ENCODE measurements at regions not wholly inside any gene's neighbourhood (a gene's known extent, or its start where the extent isn't known, plus 50 kb on each side); places are given as distances from the start of the nearest gene placed in this dataset.

DNA sequence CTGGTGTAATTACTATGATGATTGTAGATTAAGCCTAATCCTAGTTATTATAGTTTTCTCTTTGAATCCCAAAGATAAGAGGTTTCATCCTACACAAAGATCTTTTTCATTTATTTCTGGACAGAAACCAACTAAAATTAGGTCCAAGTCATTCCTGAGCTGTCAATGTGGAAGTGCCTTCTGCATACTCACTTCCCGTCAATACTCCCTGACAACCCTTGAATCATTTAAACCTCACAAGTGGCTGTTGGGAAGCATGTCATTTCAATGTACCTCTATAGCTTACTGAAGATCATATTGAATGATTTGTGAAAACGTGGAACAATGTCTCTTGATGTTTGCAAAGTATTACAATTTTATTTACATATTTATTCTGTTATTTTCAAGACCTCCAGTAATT, 274.1 kb downstream of the HACE1 start:
- WGBS: 78% methylated on average over 2 of the region's 2 CpGs
- TF ChIP-seq EP300 (IDR thresholded peaks at IDR 0.05) (no peak), POLR2AphosphoS5 (IDR thresholded peaks at IDR 0.05) (no peak), POLR2A (IDR thresholded peaks at IDR 0.05; ENCODE audit: low read depth) (no peak)
- TF ChIP-seq, protein P1, sequence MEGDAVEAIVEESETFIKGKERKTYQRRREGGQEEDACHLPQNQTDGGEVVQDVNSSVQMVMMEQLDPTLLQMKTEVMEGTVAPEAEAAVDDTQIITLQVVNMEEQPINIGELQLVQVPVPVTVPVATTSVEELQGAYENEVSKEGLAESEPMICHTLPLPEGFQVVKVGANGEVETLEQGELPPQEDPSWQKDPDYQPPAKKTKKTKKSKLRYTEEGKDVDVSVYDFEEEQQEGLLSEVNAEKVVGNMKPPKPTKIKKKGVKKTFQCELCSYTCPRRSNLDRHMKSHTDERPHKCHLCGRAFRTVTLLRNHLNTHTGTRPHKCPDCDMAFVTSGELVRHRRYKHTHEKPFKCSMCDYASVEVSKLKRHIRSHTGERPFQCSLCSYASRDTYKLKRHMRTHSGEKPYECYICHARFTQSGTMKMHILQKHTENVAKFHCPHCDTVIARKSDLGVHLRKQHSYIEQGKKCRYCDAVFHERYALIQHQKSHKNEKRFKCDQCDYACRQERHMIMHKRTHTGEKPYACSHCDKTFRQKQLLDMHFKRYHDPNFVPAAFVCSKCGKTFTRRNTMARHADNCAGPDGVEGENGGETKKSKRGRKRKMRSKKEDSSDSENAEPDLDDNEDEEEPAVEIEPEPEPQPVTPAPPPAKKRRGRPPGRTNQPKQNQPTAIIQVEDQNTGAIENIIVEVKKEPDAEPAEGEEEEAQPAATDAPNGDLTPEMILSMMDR (IDR thresholded peaks at IDR 0.05): no peak
- no peak overlapping the region for H3K27ac ChIP-seq (replicated peaks in 1 of 4)

DNA sequence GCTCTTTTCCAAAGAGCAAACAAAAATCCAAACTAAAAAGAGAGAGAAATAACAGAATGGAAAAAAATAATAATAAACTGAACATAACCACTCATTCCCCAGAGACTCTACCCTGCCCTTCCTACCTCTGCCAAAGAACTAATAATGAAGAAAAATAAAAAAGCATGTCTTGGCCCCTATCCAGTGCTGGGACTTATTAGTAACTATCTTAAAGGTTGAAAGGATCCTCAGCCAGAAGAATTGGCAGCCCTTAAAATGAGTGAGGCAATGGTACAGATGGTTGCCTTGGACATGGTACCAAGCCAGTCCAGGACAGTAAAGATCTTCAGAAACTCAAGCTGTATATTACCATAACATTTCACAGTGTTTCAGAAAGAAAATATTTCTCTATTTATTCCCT, 279.3 kb downstream of the HACE1 start:
- no peaks in the 10 kb centered on the region for H3K4me1 ChIP-seq
- intact Hi-C loops (cut with DNase I): no loop called here

More for the DNA sequence above, 274.1 kb downstream of the HACE1 start:
- DNase-seq (ENCODE audit: extremely low spot score): no peak
- Histone ChIP-seq H3K9me3 (peaks cover 0 to 3% (median 0%) of the 10 kb centered on the region in 4 donors), H3K36me3 (no peaks in the 10 kb centered on the region), H3K4me3 (no peak overlapping the region), H3K27me3 (no peaks in the 10 kb centered on the region), H3K4me1 (no peaks in the 10 kb centered on the region)
- intact Hi-C loops (cut with DNase I): no loop called here

DNA sequence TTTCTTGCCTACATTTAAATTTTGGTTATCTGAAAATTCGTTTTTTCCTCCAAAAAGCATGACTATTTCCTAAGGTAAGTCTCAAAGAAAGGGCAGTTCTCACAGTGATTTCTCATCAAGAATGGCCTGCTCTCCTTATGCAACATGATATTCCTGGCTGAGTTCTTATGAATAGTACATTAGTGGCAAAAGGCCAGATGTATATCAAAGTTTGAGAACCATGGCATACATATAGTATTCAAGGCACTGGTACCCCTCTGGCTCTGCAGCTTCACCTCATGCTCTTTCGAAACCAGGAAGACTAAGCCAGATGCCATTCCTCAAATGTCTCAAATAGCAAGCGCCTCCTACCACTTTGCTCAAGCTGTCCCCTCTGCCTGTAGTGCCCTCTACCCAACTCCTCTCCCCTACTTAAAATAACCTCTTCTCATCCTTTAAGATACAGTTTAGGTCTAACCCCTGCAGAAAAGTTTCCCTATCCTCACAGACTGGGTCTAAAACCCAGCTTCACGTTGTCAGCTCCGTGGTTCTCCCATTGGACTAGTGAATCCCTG, 280.3 kb downstream of the HACE1 start:
- TF ChIP-seq, protein P1 (IDR thresholded peaks at IDR 0.05): no peak
- TF ChIP-seq POLR2A (IDR thresholded peaks at IDR 0.05; ENCODE audit: low read depth) (no peak), POLR2AphosphoS5 (IDR thresholded peaks at IDR 0.05) (no peak), EP300 (IDR thresholded peaks at IDR 0.05) (no peak)
- H3K4me3 ChIP-seq: no peak overlapping the region
- H3K27ac ChIP-seq (replicated peaks in 1 of 4): no peak overlapping the region
- peaks cover 0 to 3% (median 0%) of the 10 kb centered on the region in 4 donors for H3K9me3 ChIP-seq
- no peak for DNase-seq (ENCODE audit: extremely low spot score)
- intact Hi-C loops (cut with DNase I): no loop called here
- no peaks in the 10 kb centered on the region for H3K36me3 ChIP-seq
- H3K27me3 ChIP-seq: no peaks in the 10 kb centered on the region
- WGBS: 88% methylated on average over 5 of the region's 5 CpGs
- H3K4me1 ChIP-seq: no peaks in the 10 kb centered on the region

More for the DNA sequence above, 279.3 kb downstream of the HACE1 start:
- no peak overlapping the region for H3K4me3 ChIP-seq
- peaks cover 0 to 3% (median 0%) of the 10 kb centered on the region in 4 donors for H3K9me3 ChIP-seq
- no peak overlapping the region for H3K27ac ChIP-seq (replicated peaks in 1 of 4)
- no peaks in the 10 kb centered on the region for H3K27me3 ChIP-seq
- TF ChIP-seq POLR2A (IDR thresholded peaks at IDR 0.05; ENCODE audit: low read depth): no peak
- TF ChIP-seq, protein P1 (IDR thresholded peaks at IDR 0.05): no peak
- TF ChIP-seq EP300 (IDR thresholded peaks at IDR 0.05): no peak
- TF ChIP-seq POLR2AphosphoS5 (IDR thresholded peaks at IDR 0.05): no peak
- H3K36me3 ChIP-seq: no peaks in the 10 kb centered on the region
- DNase-seq (ENCODE audit: extremely low spot score): no peak

DNA sequence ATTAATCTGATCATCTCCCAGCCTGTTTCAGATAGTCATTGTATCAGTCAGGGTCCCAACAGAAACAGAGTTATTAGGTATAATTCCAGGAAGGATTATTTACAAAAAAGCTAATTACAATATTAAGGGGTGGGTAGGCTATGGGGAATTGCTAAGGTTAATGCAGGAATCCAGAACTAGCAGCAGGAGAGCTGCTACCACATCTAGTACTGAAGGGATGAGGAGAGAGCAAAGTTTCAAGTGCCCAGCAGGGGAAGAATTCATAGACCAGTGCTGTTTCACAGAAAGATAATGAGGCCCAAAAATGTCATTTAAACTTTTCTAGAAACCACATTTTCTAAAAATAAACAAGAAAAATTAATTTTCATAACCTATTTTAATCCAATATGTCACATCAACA, 284.2 kb downstream of the HACE1 start:
- no peak for DNase-seq (ENCODE audit: extremely low spot score)
- Histone ChIP-seq H3K36me3 (no peaks in the 10 kb centered on the region), H3K27ac (replicated peaks in 1 of 4) (no peak overlapping the region), H3K4me1 (no peaks in the 10 kb centered on the region), H3K27me3 (no peaks in the 10 kb centered on the region), H3K9me3 (no peaks in the 10 kb centered on the region), H3K4me3 (no peak overlapping the region)
- TF ChIP-seq, protein P1 (IDR thresholded peaks at IDR 0.05): no peak
- TF ChIP-seq POLR2A (IDR thresholded peaks at IDR 0.05; ENCODE audit: low read depth) (no peak), POLR2AphosphoS5 (IDR thresholded peaks at IDR 0.05) (no peak), EP300 (IDR thresholded peaks at IDR 0.05) (no peak)
- intact Hi-C loops (cut with DNase I): no loop called here

GRCh38 chr6:104574135-104574750, 285.5 kb downstream of the HACE1 start:
- no peaks in the 10 kb centered on the region for H3K4me1 ChIP-seq
- intact Hi-C loops (cut with DNase I): no loop called here
- H3K9me3 ChIP-seq: no peaks in the 10 kb centered on the region
- 100% methylated on average over 1 of the region's 1 CpG for WGBS
- TF ChIP-seq POLR2A (IDR thresholded peaks at IDR 0.05; ENCODE audit: low read depth): no peak
- TF ChIP-seq EP300 (IDR thresholded peaks at IDR 0.05): no peak
- TF ChIP-seq, protein P1 (IDR thresholded peaks at IDR 0.05): no peak
- H3K36me3 ChIP-seq: no peaks in the 10 kb centered on the region
- no peak overlapping the region for H3K27ac ChIP-seq (replicated peaks in 1 of 4)
- DNase-seq (ENCODE audit: extremely low spot score): no peak
- no peak overlapping the region for H3K4me3 ChIP-seq
- H3K27me3 ChIP-seq: no peaks in the 10 kb centered on the region

Data from esophagus muscularis mucosa (tissue), 4 donors.